ENCODE measurements at regions not wholly inside any gene's neighbourhood (a gene's known extent, or its start where the extent isn't known, plus 50 kb on each side); places are given as distances from the start of the nearest gene placed in this dataset.

- DNase-seq (ENCODE audit: low read depth in 2 of 2) = no peak
Measured at GRCh38 chr16:5446623-5447240, 349.1 kb upstream of the EEF2KMT start.

- DNase-seq (ENCODE audit: low read depth in 2 of 2) = no peak
Measured at GRCh38 chr16:5444189-5444588, 346.6 kb upstream of the EEF2KMT start.

GRCh38 chr16:5442986-5443385, 345.4 kb upstream of the EEF2KMT start:
- no peak for DNase-seq (ENCODE audit: low read depth in 2 of 2)

GRCh38 chr16:5442054-5442453, 344.5 kb upstream of the EEF2KMT start:
- DNase-seq (ENCODE audit: low read depth in 2 of 2) = no peak

GRCh38 chr16:5438591-5438990, 341.0 kb upstream of the EEF2KMT start:
- no peak for DNase-seq (ENCODE audit: low read depth in 2 of 2)

GRCh38 chr16:5433587-5433986, 336.0 kb upstream of the EEF2KMT start:
- no peak for DNase-seq (ENCODE audit: low read depth in 2 of 2)

- DNase-seq (ENCODE audit: low read depth in 2 of 2) = no peak
Measured at GRCh38 chr16:5432166-5432565, 334.6 kb upstream of the EEF2KMT start.

- no peak for DNase-seq (ENCODE audit: low read depth in 2 of 2)
Measured at GRCh38 chr16:5430598-5430997, 333.0 kb upstream of the EEF2KMT start.

- no peak for DNase-seq (ENCODE audit: low read depth in 2 of 2)
Measured at GRCh38 chr16:5428932-5429331, 331.3 kb upstream of the EEF2KMT start.

- DNase-seq (ENCODE audit: low read depth in 2 of 2) = no peak
Measured at GRCh38 chr16:5427571-5427970, 330.0 kb upstream of the EEF2KMT start.

- DNase-seq (ENCODE audit: low read depth in 2 of 2) = no peak
Measured at GRCh38 chr16:5422643-5423496, 325.3 kb upstream of the EEF2KMT start.

- no peak for DNase-seq (ENCODE audit: low read depth in 2 of 2)
Measured at GRCh38 chr16:5422047-5422446, 324.5 kb upstream of the EEF2KMT start.

- DNase-seq (ENCODE audit: low read depth in 2 of 2) = no peak
Measured at GRCh38 chr16:5416013-5416412, 318.4 kb upstream of the EEF2KMT start.

- no peak for DNase-seq (ENCODE audit: low read depth in 2 of 2)
Measured at GRCh38 chr16:5415123-5415522, 317.5 kb upstream of the EEF2KMT start.

GRCh38 chr16:5412731-5413130, 315.1 kb upstream of the EEF2KMT start:
- DNase-seq (ENCODE audit: low read depth in 2 of 2) = no peak

GRCh38 chr16:5398203-5398602, 300.6 kb upstream of the EEF2KMT start:
- no peak for DNase-seq (ENCODE audit: low read depth in 2 of 2)

GRCh38 chr16:5396880-5397279, 299.3 kb upstream of the EEF2KMT start:
- DNase-seq (ENCODE audit: low read depth in 2 of 2) = no peak

- no peak for DNase-seq (ENCODE audit: low read depth in 2 of 2)
Measured at GRCh38 chr16:5393070-5393469, 295.5 kb upstream of the EEF2KMT start.

GRCh38 chr16:5386989-5387388, 289.4 kb upstream of the EEF2KMT start:
- no peak for DNase-seq (ENCODE audit: low read depth in 2 of 2)

- no peak for DNase-seq (ENCODE audit: low read depth in 2 of 2)
Measured at GRCh38 chr16:5385811-5386210, 288.2 kb upstream of the EEF2KMT start.

GRCh38 chr16:5385115-5385514, 287.5 kb upstream of the EEF2KMT start:
- DNase-seq (ENCODE audit: low read depth in 2 of 2) = no peak

- no peak for DNase-seq (ENCODE audit: low read depth in 2 of 2)
Measured at GRCh38 chr16:5383737-5384136, 286.1 kb upstream of the EEF2KMT start.

- DNase-seq (ENCODE audit: low read depth in 2 of 2) = no peak
Measured at GRCh38 chr16:5382484-5382883, 284.9 kb upstream of the EEF2KMT start.

All from fibroblast of skin of left biceps (primary cell).